GM12878 (cell line): ENCODE measurements at regions not wholly inside any gene's neighbourhood (a gene's known extent, or its start where the extent isn't known, plus 50 kb on each side); places are given as distances from the start of the nearest gene placed in this dataset.

Experiments
- ATAC-seq: fragments of 200-7000 bp; cut with Tn5 transposase; 3 replicates; pipeline ENCODE4 v1.9.1; 2020; ENCODE audit warnings: mild to moderate bottlenecking, moderate library complexity
- BruUV-seq: library from RNA; stranded (reverse); fragments of 400-500 nt; replicated peaks from 2 replicates; lab custom pipeline; 2021; lab: Mats Ljungman, UMichigan
- CTCF ChIA-PET: fragments of 300-600 bp; sonication (Branson Sonifier 250); formaldehyde crosslinking; extraction: SDS; loops from one replicate; lab custom pipeline; 2021; ENCODE audit warnings: inconsistent platforms; lab: Yijun Ruan, JAX
- POLR2A ChIA-PET: fragments of 350-600 bp; formaldehyde crosslinking; extraction: SDS; loops from one replicate; lab custom pipeline; 2021; ENCODE audit warnings: inconsistent platforms; lab: Charles Lee
- RAD21 ChIA-PET: fragments of 300-600 bp; sonication (Branson Sonifier 250); formaldehyde crosslinking; loops from one replicate; lab custom pipeline; 2023; ENCODE audit warnings: antibody characterized with exemption; ENCODE audit not compliant: unreplicated experiment; lab: Charles Lee
- SMC1A ChIA-PET: fragments of 300-600 bp; sonication (Branson Sonifier 250); formaldehyde crosslinking; loops from one replicate; lab custom pipeline; 2023; ENCODE audit not compliant: unreplicated experiment, uncharacterized antibody; lab: Charles Lee
- DNase-seq: peaks from one replicate; pipeline ENCODE4 v3.0.0-alpha.2; 2011; ENCODE audit warnings: low read depth, low spot score
- FAIRE-seq: peaks from 3 replicates; lab custom pipeline; 2011; peaks lifted over from hg19 to GRCh38; lab: Jason Lieb, UNC
- H2AFZ ChIP-seq: 2 replicates; pipeline ENCODE4 v1.6.0; 2011; ENCODE audit warnings: low read depth, low read length, control low read depth; ENCODE audit not compliant: control insufficient read depth
- H3K27ac ChIP-seq: 2 replicates; pipeline ENCODE4 v1.5.1; 2011; ENCODE audit warnings: control low read depth; ENCODE audit not compliant: control insufficient read depth, insufficient read depth
- H3K27me3 ChIP-seq, 2 experiments: replicated peaks in 1 of 2; 2 replicates each; pipeline versions ENCODE4 v1.6.0 to v1.6.1; 2011; ENCODE audit warnings: low read length in 1 of 2; ENCODE audit not compliant: control insufficient read depth in 2 of 2, insufficient read depth in 2 of 2
- H3K36me3 ChIP-seq, 2 experiments: 2 replicates each; pipeline ENCODE4 v1.5.1; 2011; ENCODE audit warnings: low read length in 1 of 2; ENCODE audit not compliant: control insufficient read depth in 2 of 2, insufficient read depth in 2 of 2
- H3K4me1 ChIP-seq: 2 replicates; pipeline ENCODE4 v1.6.1; 2011; ENCODE audit warnings: mild to moderate bottlenecking, low read length, moderate library complexity, mixed read lengths; ENCODE audit not compliant: control insufficient read depth, insufficient read depth
- H3K4me2 ChIP-seq: 2 replicates; pipeline ENCODE4 v1.6.0; 2011; ENCODE audit warnings: control low read depth; ENCODE audit not compliant: control insufficient read depth, insufficient read depth
- H3K4me3 ChIP-seq: fragments of 200-600 bp; sonication (generic); 2 replicates; pipeline ENCODE4 v1.5.1; 2016
- H3K79me2 ChIP-seq: 2 replicates; pipeline ENCODE4 v1.6.0; 2011; ENCODE audit warnings: low read length; ENCODE audit not compliant: control insufficient read depth, insufficient read depth
- H3K9ac ChIP-seq: 2 replicates; pipeline ENCODE4 v1.8.0; 2011; ENCODE audit warnings: low read length, control low read depth, mixed read lengths; ENCODE audit not compliant: control insufficient read depth, insufficient read depth
- H3K9me3 ChIP-seq: replicated peaks from 3 replicates; pipeline ENCODE4 v1.5.1; 2011; ENCODE audit warnings: mild to moderate bottlenecking, low read length; ENCODE audit not compliant: control insufficient read depth, insufficient read depth
- H4K20me1 ChIP-seq: 2 replicates; pipeline ENCODE4 v1.6.0; 2011; ENCODE audit not compliant: control insufficient read depth, insufficient read depth
- BRCA1 ChIP-seq: IDR thresholded peaks from 2 replicates; pipeline ENCODE4 v1.6.1; 2011; ENCODE audit warnings: low read depth, low read length, improper control_type of control experiment
- FOS ChIP-seq: IDR thresholded peaks from 3 replicates; pipeline ENCODE4 v1.6.1; 2011; ENCODE audit warnings: borderline replicate concordance; ENCODE audit not compliant: insufficient read length; ENCODE audit errors: extremely low read depth
- GATAD2B ChIP-seq: fragments of 450-650 bp; conservative IDR thresholded peaks from 2 replicates; pipeline ENCODE4 v1.6.1; 2017; ENCODE audit warnings: low read depth, mild to moderate bottlenecking, moderate library complexity
- IRF4 ChIP-seq: IDR thresholded peaks from 2 replicates; pipeline ENCODE4 v1.6.1; 2011; ENCODE audit warnings: low read depth, low read length
- NRF1 ChIP-seq: conservative IDR thresholded peaks from 2 replicates; pipeline ENCODE4 v1.6.1; 2011; ENCODE audit warnings: mild to moderate bottlenecking, low read depth, low read length, improper control_type of control experiment
- TARDBP ChIP-seq: IDR thresholded peaks from 2 replicates; pipeline ENCODE4 v1.6.1; 2016; ENCODE audit warnings: borderline replicate concordance
- TCF7 ChIP-seq: IDR thresholded peaks from 2 replicates; pipeline ENCODE4 v1.6.1; 2014; ENCODE audit warnings: antibody characterized with exemption, borderline replicate concordance
- WRNIP1 ChIP-seq: IDR thresholded peaks from 2 replicates; pipeline ENCODE4 v1.6.1; 2011; ENCODE audit warnings: low read depth, low read length, improper control_type of control experiment, borderline replicate concordance
- WGBS: methylation state at CpG from one replicate; pipeline ENCODE4 v1.1.6; 2016; ENCODE audit warnings: low lambda C conversion rate; ENCODE audit not compliant: insufficient replicate concordance, insufficient coverage; ENCODE audit errors: missing lambda C conversion rate; 5-methylcytosine and 5-hydroxymethylcytosine counted together
- in situ Hi-C: fragments of 300-500 bp; cut with MboI; formaldehyde crosslinking; loops from 9 replicates; pipeline ENCODE4 v1.14.3; 2018; ENCODE audit warnings: mixed read lengths
- intact Hi-C: fragments of 100-400 bp; cut with micrococcal nuclease; formaldehyde crosslinking; loops from one replicate; pipeline ENCODE4 v1.14.2; 2022; ENCODE audit not compliant: unreplicated experiment

GRCh38 chr5:121350181-121350930, 501.3 kb upstream of the FTMT start:
- Histone ChIP-seq H3K79me2 (no peaks in the 10 kb centered on the region), H3K9ac (no peak overlapping the region), H3K9me3 (no peaks in the 10 kb centered on the region), H3K36me3 (no peaks in the 10 kb centered on the region), H3K4me3 (no peak overlapping the region), H3K4me2 (no peak overlapping the region), H2AFZ (no peak overlapping the region), H3K4me1 (no peaks in the 10 kb centered on the region), H3K27me3 (no peaks in the 10 kb centered on the region), H4K20me1 (no peaks in the 10 kb centered on the region), H3K27ac (no peak overlapping the region)
- in situ Hi-C loops (no loop called here), intact Hi-C loops (no loop called here)
- ChIA-PET SMC1A (interaction anchor here (1.1 kb wide), 1 partner anchor 8 kb away, joined by 3 read pairs; no protein-coding TSS in a partner anchor), RAD21 (no interaction called here), CTCF (no interaction called here), POLR2A (no interaction called here)
- no peak for ATAC-seq
- BruUV-seq: no TSS peak
- WGBS: 0% methylated on average over 4 of the region's 4 CpGs
- no peak for FAIRE-seq
- TF ChIP-seq FOS (no peak), NRF1 (no peak), TCF7 (no peak)
- no peak for DNase-seq

GRCh38 chr5:121366515-121366914, 485.2 kb upstream of the FTMT start:
- ChIA-PET RAD21 (no interaction called here), POLR2A (no interaction called here), CTCF (interaction anchor here (1.3 kb wide), 1 partner anchor 10 kb away, joined by 4 read pairs; no protein-coding TSS in a partner anchor), SMC1A (no interaction called here)
- no peak for FAIRE-seq
- Histone ChIP-seq H2AFZ (no peak overlapping the region), H3K27ac (no peak overlapping the region), H4K20me1 (no peaks in the 10 kb centered on the region), H3K4me2 (no peak overlapping the region), H3K4me3 (no peak overlapping the region), H3K27me3 (no peaks in the 10 kb centered on the region), H3K79me2 (no peaks in the 10 kb centered on the region), H3K9ac (no peak overlapping the region), H3K4me1 (no peaks in the 10 kb centered on the region), H3K36me3 (no peaks in the 10 kb centered on the region), H3K9me3 (no peaks in the 10 kb centered on the region)
- no peak for ATAC-seq
- BruUV-seq: no TSS peak
- in situ Hi-C loops (no loop called here), intact Hi-C loops (no loop called here)
- 5% methylated on average over 3 of the region's 3 CpGs for WGBS
- DNase-seq: no peak
- TF ChIP-seq TARDBP (no peak), GATAD2B (no peak), IRF4 (no peak), WRNIP1 (no peak), BRCA1 (no peak)
